ENCODE measurements at regions not wholly inside any gene's neighbourhood (a gene's known extent, or its start where the extent isn't known, plus 50 kb on each side); places are given as distances from the start of the nearest gene placed in this dataset.

GRCh38 chr13:22288496-22288895 lies 617.6 kb downstream of the FGF9 start:
- TF ChIP-seq, protein P1, sequence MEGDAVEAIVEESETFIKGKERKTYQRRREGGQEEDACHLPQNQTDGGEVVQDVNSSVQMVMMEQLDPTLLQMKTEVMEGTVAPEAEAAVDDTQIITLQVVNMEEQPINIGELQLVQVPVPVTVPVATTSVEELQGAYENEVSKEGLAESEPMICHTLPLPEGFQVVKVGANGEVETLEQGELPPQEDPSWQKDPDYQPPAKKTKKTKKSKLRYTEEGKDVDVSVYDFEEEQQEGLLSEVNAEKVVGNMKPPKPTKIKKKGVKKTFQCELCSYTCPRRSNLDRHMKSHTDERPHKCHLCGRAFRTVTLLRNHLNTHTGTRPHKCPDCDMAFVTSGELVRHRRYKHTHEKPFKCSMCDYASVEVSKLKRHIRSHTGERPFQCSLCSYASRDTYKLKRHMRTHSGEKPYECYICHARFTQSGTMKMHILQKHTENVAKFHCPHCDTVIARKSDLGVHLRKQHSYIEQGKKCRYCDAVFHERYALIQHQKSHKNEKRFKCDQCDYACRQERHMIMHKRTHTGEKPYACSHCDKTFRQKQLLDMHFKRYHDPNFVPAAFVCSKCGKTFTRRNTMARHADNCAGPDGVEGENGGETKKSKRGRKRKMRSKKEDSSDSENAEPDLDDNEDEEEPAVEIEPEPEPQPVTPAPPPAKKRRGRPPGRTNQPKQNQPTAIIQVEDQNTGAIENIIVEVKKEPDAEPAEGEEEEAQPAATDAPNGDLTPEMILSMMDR (conservative IDR thresholded peaks at IDR 0.05; ENCODE audit: low read depth in 2 of 2), result no peak
- TF ChIP-seq EZH2 (IDR thresholded peaks at IDR 0.05; ENCODE audit: low read depth, unreplicated experiment) (no peak), ZNF331 (CRISPR knock-in tag; IDR thresholded peaks at IDR 0.05; ENCODE audit: low read depth) (no peak), EZH2phosphoT487 (IDR thresholded peaks at IDR 0.05; ENCODE audit: unreplicated experiment) (no peak), CREB1 (CRISPR knock-in tag; IDR thresholded peaks at IDR 0.05; ENCODE audit: low read depth) (no peak), JUNB (IDR thresholded peaks at IDR 0.05; ENCODE audit: unreplicated experiment) (no peak), POLR2AphosphoS5 (IDR thresholded peaks at IDR 0.05; ENCODE audit: low read depth) (no peak), ZNF114 (CRISPR knock-in tag; IDR thresholded peaks at IDR 0.05) (no peak), ETS1 (IDR thresholded peaks at IDR 0.05) (no peak), STAT1 (IDR thresholded peaks at IDR 0.05; ENCODE audit: unreplicated experiment) (no peak)
- TF ChIP-seq, protein P2, sequence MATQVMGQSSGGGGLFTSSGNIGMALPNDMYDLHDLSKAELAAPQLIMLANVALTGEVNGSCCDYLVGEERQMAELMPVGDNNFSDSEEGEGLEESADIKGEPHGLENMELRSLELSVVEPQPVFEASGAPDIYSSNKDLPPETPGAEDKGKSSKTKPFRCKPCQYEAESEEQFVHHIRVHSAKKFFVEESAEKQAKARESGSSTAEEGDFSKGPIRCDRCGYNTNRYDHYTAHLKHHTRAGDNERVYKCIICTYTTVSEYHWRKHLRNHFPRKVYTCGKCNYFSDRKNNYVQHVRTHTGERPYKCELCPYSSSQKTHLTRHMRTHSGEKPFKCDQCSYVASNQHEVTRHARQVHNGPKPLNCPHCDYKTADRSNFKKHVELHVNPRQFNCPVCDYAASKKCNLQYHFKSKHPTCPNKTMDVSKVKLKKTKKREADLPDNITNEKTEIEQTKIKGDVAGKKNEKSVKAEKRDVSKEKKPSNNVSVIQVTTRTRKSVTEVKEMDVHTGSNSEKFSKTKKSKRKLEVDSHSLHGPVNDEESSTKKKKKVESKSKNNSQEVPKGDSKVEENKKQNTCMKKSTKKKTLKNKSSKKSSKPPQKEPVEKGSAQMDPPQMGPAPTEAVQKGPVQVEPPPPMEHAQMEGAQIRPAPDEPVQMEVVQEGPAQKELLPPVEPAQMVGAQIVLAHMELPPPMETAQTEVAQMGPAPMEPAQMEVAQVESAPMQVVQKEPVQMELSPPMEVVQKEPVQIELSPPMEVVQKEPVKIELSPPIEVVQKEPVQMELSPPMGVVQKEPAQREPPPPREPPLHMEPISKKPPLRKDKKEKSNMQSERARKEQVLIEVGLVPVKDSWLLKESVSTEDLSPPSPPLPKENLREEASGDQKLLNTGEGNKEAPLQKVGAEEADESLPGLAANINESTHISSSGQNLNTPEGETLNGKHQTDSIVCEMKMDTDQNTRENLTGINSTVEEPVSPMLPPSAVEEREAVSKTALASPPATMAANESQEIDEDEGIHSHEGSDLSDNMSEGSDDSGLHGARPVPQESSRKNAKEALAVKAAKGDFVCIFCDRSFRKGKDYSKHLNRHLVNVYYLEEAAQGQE (IDR thresholded peaks at IDR 0.05; ENCODE audit: unreplicated experiment), result no peak

Data from GM23338 (cell line).